Neural progenitor cell (in vitro differentiated cells): ENCODE measurements at regions not wholly inside any gene's neighbourhood (a gene's known extent, or its start where the extent isn't known, plus 50 kb on each side); places are given as distances from the start of the nearest gene placed in this dataset.

Experiments
- EZH2 ChIP-seq: fragments of 200-600 bp; sonication (generic); IDR thresholded peaks from 2 replicates; pipeline ENCODE4 v1.6.1; 2017; ENCODE audit warnings: antibody characterized with exemption, mild to moderate bottlenecking, moderate library complexity
- TF ChIP-seq, protein P1 (sequence below): fragments of 200-600 bp; sonication (generic); IDR thresholded peaks from 2 replicates; pipeline ENCODE4 v1.5.1; 2017; ENCODE audit warnings: antibody characterized with exemption, mild to moderate bottlenecking

DNA sequence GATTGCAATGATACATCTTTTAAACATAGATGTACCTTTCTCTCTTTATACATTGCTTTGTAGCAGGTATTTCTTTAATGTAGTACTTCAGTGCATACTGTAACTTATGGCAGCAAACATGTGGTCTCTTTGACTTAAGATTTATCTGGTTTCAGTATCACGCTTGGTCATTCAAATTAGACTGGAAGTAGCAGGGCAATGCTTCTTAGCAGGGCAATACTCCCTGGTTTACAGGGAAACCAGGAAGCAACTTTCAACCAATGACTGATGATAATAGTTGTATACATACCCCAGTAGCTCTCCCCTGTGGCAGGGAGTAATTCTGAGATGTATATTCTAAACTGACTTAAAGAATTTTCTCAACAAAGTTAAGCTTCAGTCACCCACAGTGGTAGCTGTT, 761.1 kb upstream of the CDH10 start:
- TF ChIP-seq, protein P1, sequence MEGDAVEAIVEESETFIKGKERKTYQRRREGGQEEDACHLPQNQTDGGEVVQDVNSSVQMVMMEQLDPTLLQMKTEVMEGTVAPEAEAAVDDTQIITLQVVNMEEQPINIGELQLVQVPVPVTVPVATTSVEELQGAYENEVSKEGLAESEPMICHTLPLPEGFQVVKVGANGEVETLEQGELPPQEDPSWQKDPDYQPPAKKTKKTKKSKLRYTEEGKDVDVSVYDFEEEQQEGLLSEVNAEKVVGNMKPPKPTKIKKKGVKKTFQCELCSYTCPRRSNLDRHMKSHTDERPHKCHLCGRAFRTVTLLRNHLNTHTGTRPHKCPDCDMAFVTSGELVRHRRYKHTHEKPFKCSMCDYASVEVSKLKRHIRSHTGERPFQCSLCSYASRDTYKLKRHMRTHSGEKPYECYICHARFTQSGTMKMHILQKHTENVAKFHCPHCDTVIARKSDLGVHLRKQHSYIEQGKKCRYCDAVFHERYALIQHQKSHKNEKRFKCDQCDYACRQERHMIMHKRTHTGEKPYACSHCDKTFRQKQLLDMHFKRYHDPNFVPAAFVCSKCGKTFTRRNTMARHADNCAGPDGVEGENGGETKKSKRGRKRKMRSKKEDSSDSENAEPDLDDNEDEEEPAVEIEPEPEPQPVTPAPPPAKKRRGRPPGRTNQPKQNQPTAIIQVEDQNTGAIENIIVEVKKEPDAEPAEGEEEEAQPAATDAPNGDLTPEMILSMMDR = no peak
- TF ChIP-seq EZH2 = no peak
